GM23248 (cell line): ENCODE measurements at regions not wholly inside any gene's neighbourhood (a gene's known extent, or its start where the extent isn't known, plus 50 kb on each side); places are given as distances from the start of the nearest gene placed in this dataset.

Source experiments
- EZH2 ChIP-seq: fragments of 200-600 bp; sonication (generic); IDR thresholded peaks from 2 replicates; pipeline ENCODE4 v1.6.1; 2018; ENCODE audit warnings: antibody characterized with exemption, mild to moderate bottlenecking; ENCODE audit not compliant: insufficient read depth, poor library complexity, severe bottlenecking
- EZH2phosphoT487 ChIP-seq: fragments of 200-600 bp; sonication (generic); IDR thresholded peaks from 2 replicates; pipeline ENCODE4 v1.6.1; 2018; ENCODE audit warnings: antibody characterized with exemption, moderate library complexity, mild to moderate bottlenecking, low read depth; ENCODE audit not compliant: insufficient read depth

DNA sequence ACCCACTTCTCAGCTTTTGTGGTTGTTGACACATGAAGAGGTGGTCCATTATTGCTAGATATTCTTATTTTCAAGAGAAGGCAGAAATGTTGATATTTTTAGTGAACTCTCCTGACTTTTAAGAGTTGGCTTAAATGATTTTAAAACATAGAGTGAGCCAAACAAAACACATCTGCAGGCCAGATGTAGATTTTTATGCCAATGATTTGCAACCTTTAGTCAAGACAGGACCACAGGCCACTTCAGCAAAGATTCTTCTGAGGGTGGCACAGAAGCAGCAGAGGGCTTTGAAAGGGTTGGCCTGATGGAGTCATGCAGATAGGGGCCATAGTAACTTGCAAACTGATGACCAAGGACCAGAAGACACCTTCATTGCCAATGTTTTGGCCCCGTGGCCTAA is 276.5 kb upstream of the P2RY1 start:
- TF ChIP-seq EZH2 (no peak), EZH2phosphoT487 (no peak)
